ENCODE measurements at regions not wholly inside any gene's neighbourhood (a gene's known extent, or its start where the extent isn't known, plus 50 kb on each side); places are given as distances from the start of the nearest gene placed in this dataset.

- no peak for TF ChIP-seq POLR2A (IDR thresholded peaks at IDR 0.05)
- TF ChIP-seq CTCF (IDR thresholded peaks at IDR 0.05), result no peak
These were observed 327.8 kb upstream of the SLCO3A1 start for GRCh38 chr15:91525751-91526150.

All from body of pancreas (tissue), 4 donors.